Thymus (tissue), 11 donors: ENCODE measurements at regions not wholly inside any gene's neighbourhood (a gene's known extent, or its start where the extent isn't known, plus 50 kb on each side); places are given as distances from the start of the nearest gene placed in this dataset.
"Not testable (repeated sequence)": the region's sequence is repeated elsewhere in the genome, so short reads cannot be mapped to it uniquely, and the experiment has no call there.

Source experiments
- DNase-seq, 9 donors: peaks; one replicate each; pipeline ENCODE4 v3.0.0-alpha.2; 2013; ENCODE audit warnings: low spot score in 9 of 9, low read depth in 6 of 9, missing footprints in 1 of 9
- H3K27ac ChIP-seq, 2 donors: one replicate each; pipeline ENCODE4 v1.5.1; 2013; ENCODE audit warnings: control low read depth in 1 of 2, low read depth in 1 of 2, low read length in 1 of 2, mild to moderate bottlenecking in 1 of 2, moderate library complexity in 1 of 2
- H3K27me3 ChIP-seq, 2 donors: one replicate each; pipeline ENCODE4 v1.5.1; 2013; ENCODE audit warnings: low read length in 1 of 2; ENCODE audit not compliant: control insufficient read depth in 2 of 2, insufficient read depth in 1 of 2
- H3K36me3 ChIP-seq, 2 donors: one replicate each; pipeline ENCODE4 v1.5.1; 2013; ENCODE audit warnings: low read length in 1 of 2, mild to moderate bottlenecking in 1 of 2, moderate library complexity in 1 of 2; ENCODE audit not compliant: control insufficient read depth in 2 of 2, insufficient read depth in 2 of 2
- H3K4me1 ChIP-seq, 2 donors: one replicate each; pipeline ENCODE4 v1.5.1; 2013; ENCODE audit warnings: low read length in 2 of 2; ENCODE audit not compliant: control insufficient read depth in 2 of 2, insufficient read depth in 2 of 2
- H3K4me3 ChIP-seq, 2 donors: one replicate each; pipeline ENCODE4 v1.5.1; 2013; ENCODE audit warnings: low read length in 2 of 2, control low read depth in 1 of 2, mild to moderate bottlenecking in 1 of 2
- H3K9me3 ChIP-seq, 2 donors: one replicate each; pipeline ENCODE4 v1.5.1; 2013; ENCODE audit warnings: low read length in 1 of 2, mild to moderate bottlenecking in 1 of 2; ENCODE audit not compliant: control insufficient read depth in 2 of 2, insufficient read depth in 1 of 2
- WGBS: extraction: QIAGEN DNeasy Blood & Tissue Kit; methylation state at CpG from one replicate; pipeline ENCODE4 v1.1.7; 2013; 5-methylcytosine and 5-hydroxymethylcytosine counted together
- donor health status: healthy.

DNA sequence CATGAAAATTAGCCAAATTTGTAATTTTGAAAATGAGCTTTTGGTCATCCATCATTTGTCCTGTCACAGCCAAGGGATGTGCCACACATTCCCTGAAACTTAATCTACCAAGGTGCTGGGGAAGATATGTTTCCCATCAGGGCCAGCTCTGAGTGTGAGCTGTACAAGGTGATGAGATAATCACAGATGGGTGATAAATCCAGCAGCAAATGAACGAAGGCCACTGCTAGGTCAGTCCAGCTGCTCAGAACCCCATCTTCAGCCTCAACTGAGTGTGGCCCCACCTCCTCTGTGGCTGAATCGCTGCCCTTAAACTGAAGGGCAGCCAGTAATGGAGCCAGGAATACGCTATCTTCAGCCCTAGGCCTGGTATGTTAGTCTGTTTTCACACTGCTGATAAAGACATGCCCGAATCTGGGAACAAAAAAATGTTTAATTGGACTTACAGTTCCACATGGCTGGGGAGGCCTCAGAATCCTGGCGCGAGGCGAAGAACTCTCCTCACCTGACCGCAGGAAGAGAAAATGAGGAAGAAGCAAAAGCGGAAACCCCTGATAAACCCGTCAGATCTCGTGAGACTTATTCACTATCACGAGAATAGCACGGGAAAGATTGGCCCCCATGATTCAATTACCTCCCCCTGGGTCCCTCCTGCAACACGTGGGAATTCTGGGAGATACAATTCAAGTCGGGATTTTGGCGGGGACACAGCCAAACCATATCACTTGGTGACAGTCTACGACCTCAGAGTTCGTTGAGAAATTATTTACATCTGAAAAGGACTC, 553.0 kb downstream of the NTRK3 start:
- 86% methylated on average over 18 of the region's 18 CpGs for WGBS
- H3K27me3 ChIP-seq, result no peaks in the 10 kb centered on the region
- DNase-seq, result no peak

GRCh38 chr15:87702270-87702669, 554.3 kb downstream of the NTRK3 start:
- no peak for DNase-seq
- Histone ChIP-seq H3K27me3 (no peaks in the 10 kb centered on the region), H3K4me3 (no peak overlapping the region), H3K36me3 (no peaks in the 10 kb centered on the region), H3K27ac (no peak overlapping the region), H3K4me1 (no peaks in the 10 kb centered on the region), H3K9me3 (peaks cover 0 to 1% of the 10 kb centered on the region in 2 donors)
- WGBS, result 93% methylated on average over 4 of the region's 4 CpGs

More for the DNA sequence above, 553.0 kb downstream of the NTRK3 start:
- no peak overlapping the region for H3K27ac ChIP-seq
- no peaks in the 10 kb centered on the region for H3K36me3 ChIP-seq
- peaks cover 0 to 1% of the 10 kb centered on the region in 2 donors for H3K9me3 ChIP-seq
- H3K4me3 ChIP-seq, result no peak overlapping the region
- no peaks in the 10 kb centered on the region for H3K4me1 ChIP-seq

GRCh38 chr15:87698467-87698866, 558.1 kb downstream of the NTRK3 start:
- DNase-seq, H3K4me1 ChIP-seq, H3K27me3 ChIP-seq, H3K9me3 ChIP-seq, H3K4me3 ChIP-seq, H3K27ac ChIP-seq, H3K36me3 ChIP-seq: not testable (repeated sequence)
- 94% methylated on average over 2 of the region's 2 CpGs for whole genome bisulfite sequencing

- H3K27ac ChIP-seq, result no peak overlapping the region
- H3K36me3 ChIP-seq, result no peaks in the 10 kb centered on the region
- no peaks in the 10 kb centered on the region for H3K27me3 ChIP-seq
- no peak overlapping the region for H3K4me3 ChIP-seq
- H3K4me1 ChIP-seq, result no peaks in the 10 kb centered on the region
- 100% methylated on average over 1 of the region's 1 CpG for WGBS
- DNase-seq, result no peak
- peaks cover 1 to 3% of the 10 kb centered on the region in 2 donors for H3K9me3 ChIP-seq
Measured at GRCh38 chr15:87689716-87690115, 566.8 kb downstream of the NTRK3 start.

GRCh38 chr15:87687523-87687870, 569.0 kb downstream of the NTRK3 start:
- H3K36me3 ChIP-seq, result no peaks in the 10 kb centered on the region
- no peak for DNase-seq
- no peaks in the 10 kb centered on the region for H3K27me3 ChIP-seq
- WGBS, result 95% methylated on average over 7 of the region's 7 CpGs
- H3K27ac ChIP-seq, result no peak overlapping the region
- no peaks in the 10 kb centered on the region for H3K4me1 ChIP-seq
- H3K9me3 ChIP-seq, result no peaks in the 10 kb centered on the region
- no peak overlapping the region for H3K4me3 ChIP-seq

DNA sequence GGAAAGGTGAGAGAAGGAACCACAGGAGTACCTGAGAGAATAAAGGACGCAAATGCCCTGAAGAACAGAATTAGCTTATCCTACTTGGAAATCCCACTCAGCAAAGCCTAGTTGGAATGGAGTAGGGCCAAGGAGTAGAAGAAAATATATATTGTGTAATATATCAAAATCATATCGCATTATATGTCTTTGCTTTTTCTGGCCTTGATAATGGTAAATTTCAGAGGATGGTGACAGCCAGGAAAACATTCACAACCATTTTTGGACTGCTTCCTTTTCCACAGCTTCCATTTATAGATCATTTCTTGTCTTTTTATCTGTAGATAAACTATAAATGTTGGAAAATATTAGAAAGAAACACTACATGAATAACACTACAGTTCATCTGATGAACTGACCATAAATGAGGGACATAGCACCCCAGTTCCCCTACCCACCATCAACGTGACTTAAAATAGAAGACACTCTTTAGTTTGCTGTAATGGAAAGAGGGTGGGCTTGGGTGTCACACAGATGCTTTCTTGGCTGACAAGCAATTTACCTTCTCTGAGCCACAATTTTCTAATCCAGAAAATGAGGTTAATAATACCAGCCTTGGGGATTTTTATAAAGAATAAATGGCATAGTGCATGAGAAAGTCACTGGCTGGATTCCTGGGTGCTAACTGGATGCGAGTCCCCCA, 569.6 kb downstream of the NTRK3 start:
- 90% methylated on average over 4 of the region's 4 CpGs for WGBS
- Histone ChIP-seq H3K4me3 (no peak overlapping the region), H3K9me3 (no peaks in the 10 kb centered on the region), H3K36me3 (no peaks in the 10 kb centered on the region), H3K27ac (no peak overlapping the region), H3K4me1 (no peaks in the 10 kb centered on the region), H3K27me3 (no peaks in the 10 kb centered on the region)
- no peak for DNase-seq

DNA sequence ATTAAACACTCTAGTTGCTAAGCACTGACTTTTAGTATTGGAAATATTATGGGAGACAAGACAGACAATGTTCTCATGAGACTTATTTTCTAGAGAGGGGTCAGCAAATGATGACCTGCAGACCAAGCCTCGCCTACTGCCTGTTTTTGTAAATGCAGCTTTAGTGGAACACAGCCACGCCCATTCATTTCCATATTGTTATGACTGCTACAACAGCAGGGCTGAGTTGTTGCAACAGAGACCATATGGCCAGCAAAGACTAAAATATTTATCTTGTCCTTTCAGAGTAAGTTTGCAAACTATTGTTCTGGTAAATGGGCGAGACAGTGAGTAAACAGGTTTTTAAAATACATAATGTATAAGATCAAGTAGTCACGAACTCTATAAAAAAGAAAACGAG, 570.2 kb downstream of the NTRK3 start:
- WGBS, result 83% methylated on average over 5 of the region's 5 CpGs
- Histone ChIP-seq H3K9me3 (no peaks in the 10 kb centered on the region), H3K4me3 (no peak overlapping the region), H3K4me1 (no peaks in the 10 kb centered on the region), H3K27me3 (no peaks in the 10 kb centered on the region), H3K27ac (no peak overlapping the region), H3K36me3 (no peaks in the 10 kb centered on the region)
- no peak for DNase-seq

GRCh38 chr15:87682527-87682926, 574.0 kb downstream of the NTRK3 start:
- H3K9me3 ChIP-seq, result peaks cover 0 to 1% of the 10 kb centered on the region in 2 donors
- H3K4me3 ChIP-seq, result no peak overlapping the region
- H3K27me3 ChIP-seq, result no peaks in the 10 kb centered on the region
- H3K36me3 ChIP-seq, result no peaks in the 10 kb centered on the region
- WGBS, result 89% methylated on average over 1 of the region's 1 CpG
- DNase-seq, result no peak
- no peak overlapping the region for H3K27ac ChIP-seq
- no peaks in the 10 kb centered on the region for H3K4me1 ChIP-seq

GRCh38 chr15:87681104-87681503, 575.4 kb downstream of the NTRK3 start:
- Histone ChIP-seq H3K27ac (no peak overlapping the region), H3K4me1 (no peaks in the 10 kb centered on the region), H3K9me3 (peaks cover 0 to 1% of the 10 kb centered on the region in 2 donors), H3K36me3 (no peaks in the 10 kb centered on the region), H3K4me3 (no peak overlapping the region), H3K27me3 (no peaks in the 10 kb centered on the region)
- DNase-seq, result no peak
- WGBS, result 71% methylated on average over 1 of the region's 1 CpG
